SKM-1 (cell line): ENCODE measurements at regions not wholly inside any gene's neighbourhood (a gene's known extent, or its start where the extent isn't known, plus 50 kb on each side); places are given as distances from the start of the nearest gene placed in this dataset.
"Not testable (repeated sequence)": the region's sequence is repeated elsewhere in the genome, so short reads cannot be mapped to it uniquely, and the experiment has no call there.

Experiments used
- DNase-seq: peaks from one replicate; lab custom pipeline; 2025; ENCODE audit not compliant: unreplicated experiment; lab: John Stamatoyannopoulos, UW

- no peak for DNase-seq
Observed at GRCh38 chr2:12017499-12018157, 271.2 kb downstream of the LPIN1 start.

GRCh38 chr2:12018726-12019125 lies 272.3 kb downstream of the LPIN1 start:
- not testable (repeated sequence) for DNase-seq

- DNase-seq, result no peak
Observed at GRCh38 chr2:12020833-12021469, 274.5 kb downstream of the LPIN1 start.

- DNase-seq, result not testable (repeated sequence)
Observed at GRCh38 chr2:12024197-12024907, 277.9 kb downstream of the LPIN1 start.

GRCh38 chr2:12027136-12027535 lies 280.7 kb downstream of the LPIN1 start:
- DNase-seq, result no peak

GRCh38 chr2:12031866-12032265 lies 285.4 kb downstream of the LPIN1 start:
- no peak for DNase-seq

GRCh38 chr2:12032398-12032797 lies 286.0 kb downstream of the LPIN1 start:
- DNase-seq, result no peak

- no peak for DNase-seq
Observed at GRCh38 chr2:12032975-12033374, 286.5 kb downstream of the LPIN1 start.

GRCh38 chr2:12033494-12033893 lies 287.1 kb downstream of the LPIN1 start:
- no peak for DNase-seq

GRCh38 chr2:12034382-12034781 lies 287.9 kb downstream of the LPIN1 start:
- no peak for DNase-seq

GRCh38 chr2:12035029-12035720 lies 288.7 kb downstream of the LPIN1 start:
- DNase-seq, result no peak

GRCh38 chr2:12035956-12036639 lies 289.7 kb downstream of the LPIN1 start:
- no peak for DNase-seq

- DNase-seq, result no peak
Observed at GRCh38 chr2:12036640-12036983, 290.2 kb downstream of the LPIN1 start.

GRCh38 chr2:12037301-12037700 lies 290.9 kb downstream of the LPIN1 start:
- DNase-seq, result no peak

GRCh38 chr2:12041236-12041635 lies 294.8 kb downstream of the LPIN1 start:
- no peak for DNase-seq

GRCh38 chr2:12043131-12043530 lies 296.7 kb downstream of the LPIN1 start:
- DNase-seq, result no peak

GRCh38 chr2:12044857-12045256 lies 298.4 kb downstream of the LPIN1 start:
- DNase-seq, result no peak

GRCh38 chr2:12045864-12046291 lies 299.4 kb downstream of the LPIN1 start:
- DNase-seq, result no peak

GRCh38 chr2:12046641-12047040 lies 300.2 kb downstream of the LPIN1 start:
- no peak for DNase-seq

- DNase-seq, result no peak
Observed at GRCh38 chr2:12047761-12048160, 301.3 kb downstream of the LPIN1 start.

GRCh38 chr2:12048550-12048949 lies 302.1 kb downstream of the LPIN1 start:
- no peak for DNase-seq
